Lower leg skin (tissue), 4 donors: ENCODE measurements at regions not wholly inside any gene's neighbourhood (a gene's known extent, or its start where the extent isn't known, plus 50 kb on each side); places are given as distances from the start of the nearest gene placed in this dataset.

ENCODE experiments used
- DNase-seq, 2 donors: peaks; one replicate each; pipeline ENCODE4 v3.0.0-alpha.2; 2019; ENCODE audit warnings: low spot score in 2 of 2
- H3K4me3 ChIP-seq: fragments of 200-600 bp; sonication (generic); 2 replicates; pipeline ENCODE4 v1.5.1; 2017; ENCODE audit warnings: mild to moderate bottlenecking, low read depth; ENCODE audit not compliant: poor library complexity, severe bottlenecking
- CTCF ChIP-seq, 3 donors: fragments of 450-650 bp; IDR thresholded peaks; one replicate each; pipeline ENCODE4 v1.5.1; 2016; ENCODE audit warnings: antibody characterized with exemption in 3 of 3, mild to moderate bottlenecking in 3 of 3, moderate library complexity in 2 of 3
- POLR2A ChIP-seq, 2 donors: fragments of 450-650 bp; IDR thresholded peaks; one replicate each; pipeline ENCODE4 v1.6.1; 2016 to 2017; ENCODE audit warnings: antibody characterized with exemption in 2 of 2, mild to moderate bottlenecking in 1 of 2, moderate library complexity in 1 of 2
- WGBS, 2 donors: methylation state at CpG; one replicate each; pipeline ENCODE4 v1.1.5; 2018; 5-methylcytosine and 5-hydroxymethylcytosine counted together
- intact Hi-C: fragments of 100-400 bp; cut with DNase I; formaldehyde crosslinking; loops from one replicate; pipeline ENCODE4 v1.15.0; 2023; ENCODE audit warnings: low total_unique reads

GRCh38 chr3:182255158-182255557, 538.1 kb upstream of the ATP11B start:
- intact Hi-C loops: no loop called here
- H3K4me3 ChIP-seq: no peak overlapping the region
- WGBS, 2 donors: 88 to 90% methylated on average over 2 of the region's 2 CpGs
- TF ChIP-seq CTCF (IDR thresholded peaks at IDR 0.05) (no peak), POLR2A (IDR thresholded peaks at IDR 0.05) (no peak)
- DNase-seq: no peak

- intact Hi-C loops: no loop called here
- TF ChIP-seq CTCF (IDR thresholded peaks at IDR 0.05) (no peak), POLR2A (IDR thresholded peaks at IDR 0.05) (no peak)
- H3K4me3 ChIP-seq: no peak overlapping the region
- no peak for DNase-seq
- WGBS, 2 donors: 73 to 79% methylated on average over 4 of the region's 4 CpGs
These were observed 535.9 kb upstream of the ATP11B start for GRCh38 chr3:182257361-182257760.

- intact Hi-C loops: no loop called here
- TF ChIP-seq CTCF (IDR thresholded peaks at IDR 0.05) (no peak), POLR2A (IDR thresholded peaks at IDR 0.05) (no peak)
- DNase-seq: no peak
- 18 to 19% methylated on average over 3 of the region's 3 CpGs for WGBS, 2 donors
- H3K4me3 ChIP-seq: no peak overlapping the region
These were observed 534.6 kb upstream of the ATP11B start for GRCh38 chr3:182258538-182259177.

- DNase-seq: no peak
- intact Hi-C loops: no loop called here
- WGBS, 2 donors: 35 to 52% methylated on average over 17 of the region's 17 CpGs
- no peak overlapping the region for H3K4me3 ChIP-seq
- no peak for TF ChIP-seq POLR2A (IDR thresholded peaks at IDR 0.05)
- no peak for TF ChIP-seq CTCF (IDR thresholded peaks at IDR 0.05)
These were observed 533.7 kb upstream of the ATP11B start for GRCh38 chr3:182259579-182259978.

- intact Hi-C loops: loop anchor here (5.0 to 10.0 kb wide), 2 partner anchors 424 to 549 kb away; partner anchors contain the start of gene SOX2
- TF ChIP-seq CTCF (IDR thresholded peaks at IDR 0.05): no peak
- no peak for TF ChIP-seq POLR2A (IDR thresholded peaks at IDR 0.05)
- WGBS, 2 donors: 37 to 59% methylated on average over 7 of the region's 7 CpGs
These were observed 532.3 kb upstream of the ATP11B start for GRCh38 chr3:182261041-182261440.

GRCh38 chr3:182268711-182269110, 524.6 kb upstream of the ATP11B start:
- TF ChIP-seq POLR2A (IDR thresholded peaks at IDR 0.05): no peak
- no peak for TF ChIP-seq CTCF (IDR thresholded peaks at IDR 0.05)
- no peak for DNase-seq
- WGBS, 2 donors: 71 to 72% methylated on average over 4 of the region's 4 CpGs
- intact Hi-C loops: loop anchor here (10.0 kb wide), 1 partner anchor 416 kb away; no protein-coding TSS in a partner anchor
- no peak overlapping the region for H3K4me3 ChIP-seq

More at GRCh38 chr3:182261041-182261440, 532.3 kb upstream of the ATP11B start:
- DNase-seq: no peak
- H3K4me3 ChIP-seq: no peak overlapping the region
